Progenitor cell of endocrine pancreas (in vitro differentiated cells): ENCODE measurements at regions not wholly inside any gene's neighbourhood (a gene's known extent, or its start where the extent isn't known, plus 50 kb on each side); places are given as distances from the start of the nearest gene placed in this dataset.

Source experiments
- DNase-seq: peaks from one replicate; pipeline ENCODE4 v3.0.0; 2021; ENCODE audit warnings: low spot score; ENCODE audit not compliant: unreplicated experiment
- H3K27ac Mint-ChIP-seq: 2 replicates; pipeline ENCODE4 v1.8.0; 2021; ENCODE audit warnings: mild to moderate bottlenecking, moderate library complexity, mixed read lengths
- H3K27me3 Mint-ChIP-seq: 2 replicates; pipeline ENCODE4 v1.8.0; 2021; ENCODE audit warnings: mixed read lengths
- H3K36me3 Mint-ChIP-seq: 2 replicates; pipeline ENCODE4 v1.8.0; 2022; ENCODE audit warnings: mixed read lengths; ENCODE audit not compliant: insufficient read depth
- H3K4me1 Mint-ChIP-seq: 2 replicates; pipeline ENCODE4 v1.8.0; 2021; ENCODE audit warnings: low read depth, mixed read lengths
- H3K4me3 Mint-ChIP-seq: 2 replicates; pipeline ENCODE4 v1.8.0; 2021; ENCODE audit warnings: low read depth, mild to moderate bottlenecking, moderate library complexity, mixed read lengths
- H3K9me3 Mint-ChIP-seq: 2 replicates; pipeline ENCODE4 v1.8.0; 2021; ENCODE audit warnings: low read depth, mixed read lengths
- TF ChIP-seq, protein P1 (sequence below): fragments of 200-600 bp; sonication (generic); IDR thresholded peaks from one replicate; pipeline ENCODE4 v1.5.0; 2021; ENCODE audit warnings: antibody characterized with exemption, mild to moderate bottlenecking; ENCODE audit not compliant: unreplicated experiment

GRCh38 chr4:67234296-67234695 is 311.0 kb downstream of the CENPC start:
- Mint-ChIP-seq H3K4me1 (peaks cover 2% of the 10 kb centered on the region), H3K27ac (no peak overlapping the region), H3K36me3 (no peaks in the 10 kb centered on the region), H3K27me3 (no peaks in the 10 kb centered on the region), H3K4me3 (no peak overlapping the region), H3K9me3 (no peaks in the 10 kb centered on the region)
- DNase-seq: no peak
- TF ChIP-seq, protein P1, sequence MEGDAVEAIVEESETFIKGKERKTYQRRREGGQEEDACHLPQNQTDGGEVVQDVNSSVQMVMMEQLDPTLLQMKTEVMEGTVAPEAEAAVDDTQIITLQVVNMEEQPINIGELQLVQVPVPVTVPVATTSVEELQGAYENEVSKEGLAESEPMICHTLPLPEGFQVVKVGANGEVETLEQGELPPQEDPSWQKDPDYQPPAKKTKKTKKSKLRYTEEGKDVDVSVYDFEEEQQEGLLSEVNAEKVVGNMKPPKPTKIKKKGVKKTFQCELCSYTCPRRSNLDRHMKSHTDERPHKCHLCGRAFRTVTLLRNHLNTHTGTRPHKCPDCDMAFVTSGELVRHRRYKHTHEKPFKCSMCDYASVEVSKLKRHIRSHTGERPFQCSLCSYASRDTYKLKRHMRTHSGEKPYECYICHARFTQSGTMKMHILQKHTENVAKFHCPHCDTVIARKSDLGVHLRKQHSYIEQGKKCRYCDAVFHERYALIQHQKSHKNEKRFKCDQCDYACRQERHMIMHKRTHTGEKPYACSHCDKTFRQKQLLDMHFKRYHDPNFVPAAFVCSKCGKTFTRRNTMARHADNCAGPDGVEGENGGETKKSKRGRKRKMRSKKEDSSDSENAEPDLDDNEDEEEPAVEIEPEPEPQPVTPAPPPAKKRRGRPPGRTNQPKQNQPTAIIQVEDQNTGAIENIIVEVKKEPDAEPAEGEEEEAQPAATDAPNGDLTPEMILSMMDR: no peak

- Mint-ChIP-seq H3K27ac (no peak overlapping the region), H3K36me3 (no peaks in the 10 kb centered on the region), H3K4me3 (no peak overlapping the region), H3K4me1 (peaks cover 2% of the 10 kb centered on the region), H3K27me3 (no peaks in the 10 kb centered on the region), H3K9me3 (peaks cover 4% of the 10 kb centered on the region)
- no peak for DNase-seq
- TF ChIP-seq, protein P1: no peak
These were observed 316.2 kb downstream of the CENPC start for GRCh38 chr4:67229148-67229547.

DNA sequence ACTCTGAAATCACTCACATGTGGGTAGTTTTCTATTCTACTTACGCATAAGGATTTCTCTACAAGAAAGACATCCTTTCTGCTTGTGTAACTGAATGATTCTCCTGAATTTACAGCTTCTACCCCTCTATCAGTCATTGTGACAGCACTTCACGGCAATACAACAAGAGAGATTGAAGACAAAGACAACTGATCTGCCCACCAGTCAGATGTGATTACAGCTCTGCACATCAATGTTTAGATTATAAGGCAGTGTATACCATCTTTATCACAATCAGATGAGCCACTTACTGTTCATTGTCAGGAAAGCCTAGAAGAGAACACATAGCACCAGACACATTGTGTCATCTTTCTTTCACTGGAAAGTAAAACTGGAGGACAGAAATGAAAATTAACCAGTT is 324.4 kb downstream of the CENPC start:
- Mint-ChIP-seq H3K27me3 (peaks cover 2% of the 10 kb centered on the region), H3K4me1 (no peaks in the 10 kb centered on the region), H3K27ac (no peak overlapping the region), H3K4me3 (no peak overlapping the region), H3K9me3 (no peaks in the 10 kb centered on the region), H3K36me3 (no peaks in the 10 kb centered on the region)
- TF ChIP-seq, protein P1: no peak
- no peak for DNase-seq

- peaks cover 2% of the 10 kb centered on the region for H3K27me3 Mint-ChIP-seq
- H3K27ac Mint-ChIP-seq: no peak overlapping the region
- no peaks in the 10 kb centered on the region for H3K4me1 Mint-ChIP-seq
- TF ChIP-seq, protein P1: no peak
- DNase-seq: no peak
- no peaks in the 10 kb centered on the region for H3K36me3 Mint-ChIP-seq
- H3K9me3 Mint-ChIP-seq: no peaks in the 10 kb centered on the region
- no peak overlapping the region for H3K4me3 Mint-ChIP-seq
These were observed 326.4 kb downstream of the CENPC start for GRCh38 chr4:67218883-67219282.

GRCh38 chr4:67207941-67208441 is 337.3 kb downstream of the CENPC start:
- DNase-seq: no peak
- Mint-ChIP-seq H3K27me3 (no peaks in the 10 kb centered on the region), H3K9me3 (no peaks in the 10 kb centered on the region), H3K4me1 (no peaks in the 10 kb centered on the region), H3K4me3 (no peak overlapping the region), H3K36me3 (no peaks in the 10 kb centered on the region), H3K27ac (no peak overlapping the region)
- TF ChIP-seq, protein P1: no peak
